PC-3 (cell line): ENCODE measurements at regions not wholly inside any gene's neighbourhood (a gene's known extent, or its start where the extent isn't known, plus 50 kb on each side); places are given as distances from the start of the nearest gene placed in this dataset.

Experiments used
- CTCF ChIP-seq: fragments of 300-600 bp; sonication (generic); conservative IDR thresholded peaks from 2 replicates; pipeline ENCODE4 v1.5.1; 2017; ENCODE audit warnings: antibody characterized with exemption, low read depth, mild to moderate bottlenecking, low read length
- EZH2 ChIP-seq: fragments of 300-600 bp; sonication (generic); IDR thresholded peaks from one replicate; pipeline ENCODE4 v1.6.1; 2017; ENCODE audit warnings: antibody characterized with exemption, mild to moderate bottlenecking, low read length; ENCODE audit not compliant: unreplicated experiment
- EZH2phosphoT487 ChIP-seq: fragments of 300-600 bp; sonication (generic); IDR thresholded peaks from 2 replicates; pipeline ENCODE4 v1.6.1; 2018; ENCODE audit warnings: mild to moderate bottlenecking, antibody characterized with exemption, low read length, borderline replicate concordance

- no peak for TF ChIP-seq CTCF
- no peak for TF ChIP-seq EZH2
- TF ChIP-seq EZH2phosphoT487 = no peak
Observed at GRCh38 chr9:87792831-87793288, 66.9 kb downstream of the CTSL start.
